Vagina (tissue), 2 donors: ENCODE measurements at regions not wholly inside any gene's neighbourhood (a gene's known extent, or its start where the extent isn't known, plus 50 kb on each side); places are given as distances from the start of the nearest gene placed in this dataset.
A peak's percentile ranks its signal among the peaks of the same experiment; 100 is the strongest.

ENCODE experiments used
- DNase-seq, 2 donors: peaks; one replicate each; pipeline ENCODE4 v3.0.0-alpha.2; 2017; ENCODE audit errors: extremely low spot score in 2 of 2
- H3K27ac ChIP-seq: fragments of 200-600 bp; sonication (generic); one replicate; pipeline ENCODE4 v1.5.1; 2019
- H3K27me3 ChIP-seq: fragments of 200-600 bp; sonication (generic); one replicate; pipeline ENCODE4 v1.5.1; 2019
- H3K36me3 ChIP-seq, 2 donors: fragments of 200-600 bp; sonication (generic); one replicate each; pipeline ENCODE4 v1.5.1; 2017 to 2019
- H3K4me1 ChIP-seq: fragments of 200-600 bp; sonication (generic); one replicate; pipeline ENCODE4 v1.5.1; 2019
- H3K4me3 ChIP-seq, 2 donors: fragments of 200-600 bp; sonication (generic); 1 replicate in 1 of 2; 2 replicates in 1 of 2; pipeline ENCODE4 v1.5.1; 2016 to 2019
- H3K9me3 ChIP-seq: fragments of 200-600 bp; sonication (generic); one replicate; pipeline ENCODE4 v1.5.1; 2019
- POLR2A ChIP-seq, 2 donors: fragments of 450-650 bp; IDR thresholded peaks; one replicate each; pipeline ENCODE4 v1.6.1; 2017; ENCODE audit warnings: antibody characterized with exemption in 2 of 2, mild to moderate bottlenecking in 2 of 2, moderate library complexity in 2 of 2
- POLR2AphosphoS5 ChIP-seq, 2 donors: sonication (generic); formaldehyde crosslinking; IDR thresholded peaks; one replicate each; pipeline ENCODE4 v1.9.0; 2017; ENCODE audit warnings: antibody characterized with exemption in 2 of 2, mild to moderate bottlenecking in 2 of 2, low read depth in 1 of 2; ENCODE audit not compliant: insufficient read depth in 1 of 2
- intact Hi-C: fragments of 100-400 bp; cut with DNase I; formaldehyde crosslinking; loops from one replicate; pipeline ENCODE4 v1.15.1; 2023
- TF ChIP-seq, protein P1 (sequence below), 3 experiments: fragments of 450-650 bp in 2 of 3; fragments of 200-600 bp in 1 of 3; sonication (generic) in 1 of 3; IDR thresholded peaks; one replicate each; pipeline ENCODE4 v1.5.1; 2017 to 2019; ENCODE audit warnings: antibody characterized with exemption in 3 of 3, mild to moderate bottlenecking in 2 of 3, moderate library complexity in 2 of 3

DNA sequence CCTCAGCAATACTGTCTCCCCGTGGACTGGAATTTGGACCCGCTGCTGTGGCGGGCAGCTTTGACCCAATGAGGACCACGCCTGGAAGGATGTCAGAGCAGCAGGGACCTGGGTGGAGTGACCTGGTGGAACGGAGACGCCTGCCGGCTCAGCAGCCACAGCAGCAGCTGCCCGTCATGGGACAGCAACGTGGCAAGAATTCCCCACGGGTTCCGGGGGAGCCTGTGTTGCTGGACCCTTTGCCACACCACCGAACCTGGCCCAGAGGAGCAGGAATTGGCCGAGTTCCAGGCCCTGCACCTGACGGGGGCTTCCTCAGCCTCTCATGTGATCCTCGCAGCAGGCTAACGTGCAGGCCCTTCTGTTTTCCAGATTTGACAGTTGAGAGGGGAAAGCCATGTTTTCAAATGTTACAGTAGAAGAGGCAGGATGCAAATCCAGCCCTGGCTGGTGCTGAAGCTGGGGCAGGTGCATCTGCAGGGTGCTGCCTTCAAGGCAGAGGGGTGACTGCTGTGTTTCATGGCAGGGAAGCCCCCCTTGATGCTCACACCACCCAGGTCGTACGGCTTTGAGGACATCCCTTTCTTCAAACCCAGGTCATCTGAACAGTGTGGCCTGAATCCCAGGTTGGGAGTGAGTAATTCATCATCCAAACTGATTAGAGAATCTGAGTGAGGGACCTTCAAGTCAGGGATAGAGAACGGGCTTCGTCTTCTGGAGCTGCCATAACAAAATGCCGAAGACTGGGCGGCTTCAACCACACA lies 93.4 kb downstream of the THBS2 start:
- DNase-seq: peak; percentile 77 to 84
- Histone ChIP-seq H3K36me3 (no peaks in the 10 kb centered on the region), H3K4me1 (peaks cover 46% of the 10 kb centered on the region), H3K4me3 (no peak overlapping the region), H3K27me3 (no peaks in the 10 kb centered on the region), H3K9me3 (no peaks in the 10 kb centered on the region), H3K27ac (peak overlapping the region; percentile 90)
- no peak for TF ChIP-seq POLR2A (IDR thresholded peaks at IDR 0.05)
- TF ChIP-seq, protein P1, sequence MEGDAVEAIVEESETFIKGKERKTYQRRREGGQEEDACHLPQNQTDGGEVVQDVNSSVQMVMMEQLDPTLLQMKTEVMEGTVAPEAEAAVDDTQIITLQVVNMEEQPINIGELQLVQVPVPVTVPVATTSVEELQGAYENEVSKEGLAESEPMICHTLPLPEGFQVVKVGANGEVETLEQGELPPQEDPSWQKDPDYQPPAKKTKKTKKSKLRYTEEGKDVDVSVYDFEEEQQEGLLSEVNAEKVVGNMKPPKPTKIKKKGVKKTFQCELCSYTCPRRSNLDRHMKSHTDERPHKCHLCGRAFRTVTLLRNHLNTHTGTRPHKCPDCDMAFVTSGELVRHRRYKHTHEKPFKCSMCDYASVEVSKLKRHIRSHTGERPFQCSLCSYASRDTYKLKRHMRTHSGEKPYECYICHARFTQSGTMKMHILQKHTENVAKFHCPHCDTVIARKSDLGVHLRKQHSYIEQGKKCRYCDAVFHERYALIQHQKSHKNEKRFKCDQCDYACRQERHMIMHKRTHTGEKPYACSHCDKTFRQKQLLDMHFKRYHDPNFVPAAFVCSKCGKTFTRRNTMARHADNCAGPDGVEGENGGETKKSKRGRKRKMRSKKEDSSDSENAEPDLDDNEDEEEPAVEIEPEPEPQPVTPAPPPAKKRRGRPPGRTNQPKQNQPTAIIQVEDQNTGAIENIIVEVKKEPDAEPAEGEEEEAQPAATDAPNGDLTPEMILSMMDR (IDR thresholded peaks at IDR 0.05): no peak
- TF ChIP-seq POLR2AphosphoS5 (IDR thresholded peaks at IDR 0.05; ENCODE audit: insufficient read depth in 1 of 2, low read depth in 1 of 2): no peak
- intact Hi-C loops: no loop called here

DNA sequence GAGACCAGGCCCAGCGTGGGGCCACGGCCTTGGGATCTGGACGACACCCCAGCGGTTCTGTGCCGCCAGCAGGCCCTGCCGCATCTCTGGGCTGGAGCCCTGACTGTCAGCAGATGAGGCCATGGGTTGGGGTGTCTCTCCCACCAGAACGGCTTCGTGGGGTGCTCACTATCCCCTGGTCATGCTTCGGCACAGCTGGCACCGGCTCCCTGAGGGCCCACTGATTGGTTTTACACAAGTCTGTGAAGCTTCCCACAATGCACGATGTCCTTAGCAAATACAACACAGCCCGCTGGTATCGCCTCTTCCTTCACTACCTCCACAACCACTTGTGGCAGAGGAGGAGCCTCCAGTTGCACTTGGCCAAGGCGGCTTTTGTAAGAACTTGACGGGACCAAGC lies 94.3 kb downstream of the THBS2 start:
- no peaks in the 10 kb centered on the region for H3K27me3 ChIP-seq
- peak; percentile 82 to 93 for DNase-seq
- H3K36me3 ChIP-seq: no peaks in the 10 kb centered on the region
- H3K4me1 ChIP-seq: peaks cover 40% of the 10 kb centered on the region
- H3K27ac ChIP-seq: peak overlapping the region; percentile 59
- no peak overlapping the region for H3K4me3 ChIP-seq
- TF ChIP-seq, protein P1 (IDR thresholded peaks at IDR 0.05): no peak
- TF ChIP-seq POLR2A (IDR thresholded peaks at IDR 0.05): no peak
- no peak for TF ChIP-seq POLR2AphosphoS5 (IDR thresholded peaks at IDR 0.05; ENCODE audit: insufficient read depth in 1 of 2, low read depth in 1 of 2)
- intact Hi-C loops: no loop called here
- no peaks in the 10 kb centered on the region for H3K9me3 ChIP-seq

DNA sequence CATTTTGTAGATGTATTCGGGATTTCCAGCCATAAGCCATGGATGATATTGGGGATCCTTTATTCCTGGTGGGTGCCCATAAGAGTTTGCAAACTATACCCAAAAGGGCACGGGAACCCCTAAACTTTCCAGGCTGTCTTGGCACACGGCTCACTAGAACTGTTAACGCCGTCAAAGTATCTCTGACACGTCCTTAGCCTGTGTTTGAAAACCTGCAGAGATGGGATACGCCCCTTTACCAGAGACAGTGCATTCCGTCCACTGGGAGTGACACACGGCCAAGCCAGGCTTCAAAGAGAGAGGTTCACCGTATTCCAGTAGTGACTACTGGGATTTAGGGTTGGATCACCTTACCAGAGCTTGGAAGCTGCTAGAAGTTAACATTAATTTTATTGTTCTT lies 95.0 kb downstream of the THBS2 start:
- peak overlapping the region; percentile 59 for H3K27ac ChIP-seq
- intact Hi-C loops: no loop called here
- no peaks in the 10 kb centered on the region for H3K9me3 ChIP-seq
- H3K4me1 ChIP-seq: peaks cover 36% of the 10 kb centered on the region
- TF ChIP-seq, protein P1 (IDR thresholded peaks at IDR 0.05): no peak
- TF ChIP-seq POLR2AphosphoS5 (IDR thresholded peaks at IDR 0.05; ENCODE audit: insufficient read depth in 1 of 2, low read depth in 1 of 2): no peak
- no peak for TF ChIP-seq POLR2A (IDR thresholded peaks at IDR 0.05)
- H3K27me3 ChIP-seq: no peaks in the 10 kb centered on the region
- DNase-seq: peak in 1 of 2 donors; percentile 70
- no peaks in the 10 kb centered on the region for H3K36me3 ChIP-seq
- H3K4me3 ChIP-seq: no peak overlapping the region

DNA sequence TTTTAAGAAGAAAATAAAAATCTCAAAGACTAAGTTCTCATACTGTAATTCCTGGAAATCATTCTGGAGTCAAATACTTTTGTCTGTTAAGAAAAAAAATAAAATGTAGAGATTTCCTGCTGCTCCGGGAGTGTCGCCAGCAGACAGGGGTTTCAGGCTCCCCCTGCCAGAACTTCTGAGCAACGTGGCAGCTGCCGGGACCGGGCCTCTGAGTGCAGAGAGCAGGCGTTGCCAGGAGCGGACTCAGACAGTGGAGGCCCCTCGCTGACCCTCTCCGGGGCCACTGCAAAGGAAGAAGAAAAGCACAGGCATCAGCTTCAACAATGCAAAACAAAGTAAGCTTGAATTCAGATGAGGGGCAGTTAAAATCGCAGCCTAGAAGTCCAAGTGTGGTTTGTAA lies 95.5 kb downstream of the THBS2 start:
- TF ChIP-seq POLR2AphosphoS5 (IDR thresholded peaks at IDR 0.05; ENCODE audit: insufficient read depth in 1 of 2, low read depth in 1 of 2): peak in 1 of 2 donors; percentile 23
- TF ChIP-seq, protein P1 (IDR thresholded peaks at IDR 0.05): no peak
- peaks cover 31% of the 10 kb centered on the region for H3K4me1 ChIP-seq
- no peaks in the 10 kb centered on the region for H3K36me3 ChIP-seq
- peak in 1 of 2 donors; percentile 85 for DNase-seq
- intact Hi-C loops: no loop called here
- H3K9me3 ChIP-seq: no peaks in the 10 kb centered on the region
- H3K27ac ChIP-seq: peak overlapping the region; percentile 59
- no peaks in the 10 kb centered on the region for H3K27me3 ChIP-seq
- H3K4me3 ChIP-seq: no peak overlapping the region
